Breast epithelium (tissue), 3 donors: ENCODE measurements at regions not wholly inside any gene's neighbourhood (a gene's known extent, or its start where the extent isn't known, plus 50 kb on each side); places are given as distances from the start of the nearest gene placed in this dataset.
"Not testable (repeated sequence)": the region's sequence is repeated elsewhere in the genome, so short reads cannot be mapped to it uniquely, and the experiment has no call there.

Experiments used
- POLR2A ChIP-seq: fragments of 450-650 bp; IDR thresholded peaks from one replicate; pipeline ENCODE4 v1.6.1; 2016; ENCODE audit warnings: antibody characterized with exemption, mild to moderate bottlenecking, moderate library complexity
- POLR2AphosphoS5 ChIP-seq, 3 donors: sonication (generic); formaldehyde crosslinking; IDR thresholded peaks; one replicate each; pipeline ENCODE4 v1.6.1; 2017; ENCODE audit warnings: antibody characterized with exemption in 3 of 3
- TF ChIP-seq, protein P1 (sequence below), 3 donors: fragments of 450-650 bp; IDR thresholded peaks; one replicate each; pipeline ENCODE4 v1.5.1; 2016 to 2017; ENCODE audit warnings: antibody characterized with exemption in 3 of 3, mild to moderate bottlenecking in 3 of 3, moderate library complexity in 3 of 3

DNA sequence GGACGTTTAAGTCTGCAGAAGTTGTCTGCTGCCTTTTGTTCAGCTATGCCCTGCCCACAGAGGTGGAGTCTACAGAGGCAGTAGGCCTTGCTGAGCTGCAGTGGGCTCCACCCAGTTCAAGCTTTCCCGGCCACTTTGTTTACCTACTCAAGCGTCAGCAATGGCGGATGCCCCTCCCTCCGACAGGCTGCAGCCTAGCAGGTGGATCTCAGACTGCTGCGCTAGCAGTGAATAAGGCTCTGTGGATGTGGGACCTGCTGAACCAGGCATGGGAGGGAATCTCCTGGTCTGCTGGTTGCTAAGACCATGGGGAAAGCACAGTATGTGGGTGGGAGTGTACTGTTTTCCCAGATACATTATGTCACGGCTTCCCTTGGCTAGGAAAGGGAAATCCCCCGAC is 58.2 kb upstream of the N4BP1 start:
- TF ChIP-seq, protein P1, sequence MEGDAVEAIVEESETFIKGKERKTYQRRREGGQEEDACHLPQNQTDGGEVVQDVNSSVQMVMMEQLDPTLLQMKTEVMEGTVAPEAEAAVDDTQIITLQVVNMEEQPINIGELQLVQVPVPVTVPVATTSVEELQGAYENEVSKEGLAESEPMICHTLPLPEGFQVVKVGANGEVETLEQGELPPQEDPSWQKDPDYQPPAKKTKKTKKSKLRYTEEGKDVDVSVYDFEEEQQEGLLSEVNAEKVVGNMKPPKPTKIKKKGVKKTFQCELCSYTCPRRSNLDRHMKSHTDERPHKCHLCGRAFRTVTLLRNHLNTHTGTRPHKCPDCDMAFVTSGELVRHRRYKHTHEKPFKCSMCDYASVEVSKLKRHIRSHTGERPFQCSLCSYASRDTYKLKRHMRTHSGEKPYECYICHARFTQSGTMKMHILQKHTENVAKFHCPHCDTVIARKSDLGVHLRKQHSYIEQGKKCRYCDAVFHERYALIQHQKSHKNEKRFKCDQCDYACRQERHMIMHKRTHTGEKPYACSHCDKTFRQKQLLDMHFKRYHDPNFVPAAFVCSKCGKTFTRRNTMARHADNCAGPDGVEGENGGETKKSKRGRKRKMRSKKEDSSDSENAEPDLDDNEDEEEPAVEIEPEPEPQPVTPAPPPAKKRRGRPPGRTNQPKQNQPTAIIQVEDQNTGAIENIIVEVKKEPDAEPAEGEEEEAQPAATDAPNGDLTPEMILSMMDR (IDR thresholded peaks at IDR 0.05): not testable (repeated sequence)
- TF ChIP-seq POLR2A; POLR2AphosphoS5 (IDR thresholded peaks at IDR 0.05): not testable (repeated sequence)
